NCI-H226 (cell line): ENCODE measurements at regions not wholly inside any gene's neighbourhood (a gene's known extent, or its start where the extent isn't known, plus 50 kb on each side); places are given as distances from the start of the nearest gene placed in this dataset.
A peak's percentile ranks its signal among the peaks of the same experiment; 100 is the strongest.
"Not testable (repeated sequence)": the region's sequence is repeated elsewhere in the genome, so short reads cannot be mapped to it uniquely, and the experiment has no call there.

Experiments used
- DNase-seq: peaks from one replicate; pipeline ENCODE4 v3.0.0-alpha.2; 2015

GRCh38 chr2:17184512-17184911, 333.7 kb downstream of the RAD51AP2 start:
- DNase-seq: no peak

- no peak for DNase-seq
Observed at GRCh38 chr2:17182399-17182798, 335.8 kb downstream of the RAD51AP2 start.

- DNase-seq: no peak
Observed at GRCh38 chr2:17181051-17181752, 337.0 kb downstream of the RAD51AP2 start.

GRCh38 chr2:17179145-17179808, 339.0 kb downstream of the RAD51AP2 start:
- DNase-seq: no peak

GRCh38 chr2:17177088-17177487, 341.2 kb downstream of the RAD51AP2 start:
- DNase-seq: no peak

GRCh38 chr2:17171446-17172049, 346.7 kb downstream of the RAD51AP2 start:
- peak; percentile 33 for DNase-seq

GRCh38 chr2:17166506-17166905, 351.7 kb downstream of the RAD51AP2 start:
- peak; percentile 70 for DNase-seq

GRCh38 chr2:17164550-17164949, 353.7 kb downstream of the RAD51AP2 start:
- no peak for DNase-seq

- DNase-seq: peak; percentile 16
Observed at GRCh38 chr2:17163638-17164037, 354.6 kb downstream of the RAD51AP2 start.

GRCh38 chr2:17162713-17163112, 355.5 kb downstream of the RAD51AP2 start:
- no peak for DNase-seq

GRCh38 chr2:17160594-17160993, 357.6 kb downstream of the RAD51AP2 start:
- no peak for DNase-seq

GRCh38 chr2:17156086-17156485, 362.2 kb downstream of the RAD51AP2 start:
- no peak for DNase-seq

GRCh38 chr2:17149945-17150344, 368.3 kb downstream of the RAD51AP2 start:
- DNase-seq: no peak

GRCh38 chr2:17148407-17149145, 369.7 kb downstream of the RAD51AP2 start:
- no peak for DNase-seq

GRCh38 chr2:17146358-17146757, 371.9 kb downstream of the RAD51AP2 start:
- DNase-seq: no peak

- DNase-seq: no peak
Observed at GRCh38 chr2:17136877-17137276, 381.4 kb downstream of the RAD51AP2 start.

- no peak for DNase-seq
Observed at GRCh38 chr2:17136231-17136630, 382.0 kb downstream of the RAD51AP2 start.

GRCh38 chr2:17135619-17136018, 382.6 kb downstream of the RAD51AP2 start:
- DNase-seq: no peak

GRCh38 chr2:17133052-17133671, 385.1 kb downstream of the RAD51AP2 start:
- DNase-seq: no peak

- not testable (repeated sequence) for DNase-seq
Observed at GRCh38 chr2:17130627-17131026, 387.6 kb downstream of the RAD51AP2 start.

GRCh38 chr2:17125989-17126620, 392.1 kb downstream of the RAD51AP2 start:
- DNase-seq: no peak

GRCh38 chr2:17124575-17125318, 393.5 kb downstream of the RAD51AP2 start:
- DNase-seq: no peak
